Left lobe of liver (tissue), 2 donors: ENCODE measurements at regions not wholly inside any gene's neighbourhood (a gene's known extent, or its start where the extent isn't known, plus 50 kb on each side); places are given as distances from the start of the nearest gene placed in this dataset.

Experiments used
- ATAC-seq: fragments of 200-7000 bp; cut with Tn5 transposase; one replicate; pipeline ENCODE4 v1.9.1; 2020; ENCODE audit warnings: mild to moderate bottlenecking, moderate library complexity
- DNase-seq: peaks from one replicate; pipeline ENCODE4 v3.0.0-alpha.2; 2020; ENCODE audit warnings: low spot score
- donor health status: DM: no; HTN: no; CAD: no; lungs with moderate emphysema.
- donor health status: DM: no; HTN: yes; CAD: no.

DNA sequence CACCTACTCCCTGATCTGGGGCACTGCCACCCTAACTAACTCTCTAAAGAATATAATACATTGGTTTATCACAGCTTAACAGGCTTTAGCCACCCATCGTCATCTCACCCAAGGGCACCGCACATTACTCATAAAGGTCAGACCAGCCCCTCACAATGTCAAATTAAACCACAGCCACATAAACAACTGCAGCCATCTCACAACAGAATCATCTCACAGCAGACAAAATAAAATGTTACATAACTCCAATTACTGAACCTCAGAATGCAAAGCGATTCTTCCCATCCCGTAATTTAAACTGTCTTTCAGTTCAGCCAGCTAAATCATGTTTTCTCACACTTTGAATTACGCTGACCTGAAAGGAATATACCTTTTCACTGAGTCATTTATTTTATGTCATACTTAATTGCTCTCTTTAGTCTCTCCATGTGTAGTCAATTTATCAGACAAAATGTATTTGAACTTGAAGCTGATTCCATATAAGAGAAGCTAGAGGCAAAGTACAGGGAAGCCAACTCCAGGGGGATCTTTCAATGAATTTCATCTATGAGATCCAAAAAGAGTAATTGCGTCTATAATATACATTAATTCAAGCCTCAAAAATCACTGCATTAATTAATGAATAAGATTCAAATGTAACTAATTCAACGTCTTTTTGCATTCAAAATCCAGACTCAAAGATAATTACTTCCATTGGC lies 96.9 kb upstream of the NEBL start:
- ATAC-seq: no peak

DNA sequence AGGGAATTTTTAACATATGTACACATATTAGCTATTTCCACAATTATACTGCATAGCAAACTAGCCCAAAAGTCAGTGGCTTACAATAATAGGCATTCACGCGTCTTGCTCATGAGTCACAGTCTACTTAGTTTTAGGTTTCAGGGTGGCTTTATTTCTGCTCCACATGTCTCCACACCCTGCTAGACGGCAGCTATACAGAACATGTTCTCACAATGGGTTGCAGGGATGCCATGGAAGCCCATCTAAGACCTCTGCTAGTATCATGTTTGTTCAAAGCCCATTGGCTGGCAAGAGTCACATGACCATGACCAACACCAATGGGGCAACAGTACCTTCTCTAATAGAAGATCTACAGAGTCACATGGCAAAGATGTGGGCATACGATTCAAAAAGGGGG lies 96.3 kb upstream of the NEBL start:
- ATAC-seq (no peak), DNase-seq (no peak)

More for the DNA sequence above, 96.9 kb upstream of the NEBL start:
- DNase-seq: no peak

DNA sequence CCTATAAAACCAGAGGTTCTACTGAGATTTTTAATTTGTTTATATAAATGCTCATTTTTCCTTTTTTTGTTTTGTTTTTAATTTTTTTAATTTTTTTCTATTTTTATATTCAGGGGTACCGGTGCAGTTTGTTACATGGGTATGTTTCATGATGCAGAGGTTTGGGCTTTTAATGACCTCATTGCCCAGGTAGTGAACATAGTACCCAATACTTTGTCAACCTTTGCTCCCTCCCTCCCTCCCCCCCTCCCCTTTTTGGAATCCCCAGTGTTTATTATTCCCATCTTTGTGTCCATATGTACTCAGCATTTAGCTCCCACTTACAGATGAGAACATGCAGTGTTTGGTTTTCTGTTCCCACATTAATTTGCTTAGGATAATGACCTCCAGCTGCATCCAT lies 94.4 kb upstream of the NEBL start:
- no peak for ATAC-seq
- no peak for DNase-seq

DNA sequence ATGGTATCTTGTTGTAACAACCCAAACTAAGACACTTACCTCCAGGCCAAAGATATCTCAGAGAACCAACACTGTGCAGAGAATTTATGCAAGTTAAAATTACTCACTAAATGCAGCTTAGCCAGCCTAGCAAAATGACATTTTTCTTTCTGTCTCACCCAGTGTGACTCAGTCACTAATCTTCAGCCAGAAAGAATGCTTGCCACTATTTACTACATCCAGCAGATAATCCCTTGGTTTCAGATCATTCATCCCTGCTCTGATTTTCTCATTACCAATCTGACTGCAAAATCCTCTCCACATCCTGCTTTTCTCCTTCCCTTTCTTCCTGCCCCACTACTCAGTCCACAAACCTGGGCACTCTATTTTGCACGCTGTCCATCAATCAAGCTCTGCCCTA lies 93.5 kb upstream of the NEBL start:
- no peak for ATAC-seq

DNA sequence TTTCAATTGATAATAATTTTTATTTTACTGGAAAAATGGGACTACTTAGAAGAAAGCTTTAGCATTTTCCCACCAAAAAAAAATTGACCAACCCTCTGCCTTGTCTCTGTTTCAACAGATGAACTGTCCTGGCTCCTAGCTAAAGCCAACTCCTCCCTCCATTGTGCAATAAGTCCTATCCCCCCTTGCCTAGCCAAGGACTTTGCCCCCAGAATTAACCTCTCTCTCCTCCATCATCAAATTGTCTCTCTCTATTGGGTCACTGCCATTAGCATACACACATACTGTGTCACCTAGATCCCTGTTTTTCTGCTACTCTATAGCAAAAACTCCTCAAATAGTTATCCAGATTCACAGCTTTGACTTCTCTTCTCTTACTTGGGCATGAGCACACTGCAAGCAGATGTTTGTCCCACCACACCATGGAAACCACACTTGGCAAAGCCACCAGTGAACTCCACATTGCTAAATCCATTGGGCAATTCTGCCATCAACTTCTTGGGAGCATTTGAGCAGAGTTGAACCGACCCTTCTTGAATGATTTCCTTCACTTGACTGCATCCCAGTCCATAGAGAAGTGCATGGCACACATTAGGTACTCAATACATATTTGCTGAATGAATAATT lies 91.4 kb upstream of the NEBL start:
- peak; percentile 74 for DNase-seq
- ATAC-seq: peak; percentile 86

More for the DNA sequence above, 93.5 kb upstream of the NEBL start:
- no peak for DNase-seq

DNA sequence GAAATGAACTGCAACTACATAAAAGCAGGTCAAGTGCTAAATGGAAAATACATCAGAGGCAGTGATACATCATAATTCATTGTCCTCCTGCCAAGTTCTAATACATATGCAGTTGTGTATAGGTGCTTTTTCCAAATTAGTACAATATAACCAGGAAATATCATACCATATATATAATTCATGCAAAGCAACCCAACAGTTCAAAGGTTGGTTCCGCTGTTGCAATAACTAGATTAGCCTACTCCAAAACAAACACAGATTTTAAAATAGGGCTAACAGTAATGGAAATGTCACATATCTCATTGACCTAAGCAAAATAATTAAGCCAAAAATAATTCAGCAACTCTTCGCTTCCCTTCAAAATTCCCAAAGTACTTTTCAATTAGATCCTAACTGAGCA lies 88.9 kb upstream of the NEBL start:
- no peak for DNase-seq
- peak; percentile 71 for ATAC-seq

DNA sequence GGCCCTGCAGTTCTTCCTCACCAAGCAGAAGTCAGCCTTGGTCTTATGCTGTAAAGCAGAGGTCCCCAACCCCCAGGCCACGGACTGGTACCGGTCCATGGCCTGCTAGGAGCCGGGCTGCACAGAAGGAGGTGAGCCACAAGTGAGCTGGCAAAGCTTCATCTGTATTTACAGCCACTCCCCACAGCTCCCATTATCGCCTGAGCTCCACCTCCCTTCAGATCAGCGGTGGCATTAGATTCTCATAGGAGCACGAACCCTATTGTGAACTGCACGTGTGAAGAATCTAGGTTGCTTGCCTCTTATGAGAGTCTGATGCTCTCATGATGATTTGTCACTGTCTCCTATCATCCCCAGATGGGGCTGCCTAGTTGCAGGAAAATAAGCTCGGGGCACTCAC lies 87.6 kb upstream of the NEBL start:
- no peak for DNase-seq
- no peak for ATAC-seq

DNA sequence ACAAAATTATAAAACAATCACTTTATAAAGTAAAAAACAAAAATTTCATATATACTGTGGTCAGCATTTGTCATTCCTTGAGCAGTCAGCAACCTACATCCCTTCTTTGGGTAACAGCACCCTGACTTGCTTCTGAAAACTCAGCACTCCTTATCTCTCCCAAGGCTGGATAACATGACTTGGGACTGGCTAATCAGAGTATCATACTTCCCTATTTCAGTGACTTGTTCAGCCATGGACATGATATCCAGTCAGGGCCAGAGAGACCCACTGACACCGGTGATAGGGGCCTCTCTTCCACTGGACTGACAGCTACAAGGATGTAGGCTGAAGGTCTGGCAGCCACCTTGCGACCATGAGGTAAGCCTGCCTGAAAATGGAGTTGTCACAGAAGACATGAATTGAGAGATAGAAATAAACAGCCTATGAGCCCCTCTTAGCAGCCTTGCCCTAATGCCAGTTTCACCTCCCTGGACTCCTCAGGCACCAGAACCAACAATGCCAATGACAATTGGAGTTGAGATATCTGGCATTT lies 84.4 kb upstream of the NEBL start:
- ATAC-seq: no peak
- no peak for DNase-seq

DNA sequence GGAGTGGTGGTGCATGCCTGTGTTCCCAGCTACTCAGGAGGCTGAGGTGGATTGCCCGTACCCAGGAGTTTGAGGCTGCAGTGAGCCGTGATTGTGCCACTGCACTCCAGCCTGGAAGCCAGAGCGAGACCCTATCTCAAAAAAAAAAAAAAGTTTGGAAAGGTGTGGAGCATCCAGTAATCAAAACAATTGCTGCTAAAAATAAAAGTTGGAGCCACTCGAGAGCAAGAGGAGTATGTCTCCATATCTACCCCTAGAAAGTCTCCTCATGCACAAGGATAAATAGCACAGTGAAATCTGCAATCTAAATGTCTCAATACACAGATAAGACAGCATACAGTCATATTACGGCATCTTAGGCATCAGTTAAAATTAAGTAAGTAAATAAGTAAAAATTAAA lies 81.5 kb upstream of the NEBL start:
- DNase-seq: no peak
- ATAC-seq: no peak

DNA sequence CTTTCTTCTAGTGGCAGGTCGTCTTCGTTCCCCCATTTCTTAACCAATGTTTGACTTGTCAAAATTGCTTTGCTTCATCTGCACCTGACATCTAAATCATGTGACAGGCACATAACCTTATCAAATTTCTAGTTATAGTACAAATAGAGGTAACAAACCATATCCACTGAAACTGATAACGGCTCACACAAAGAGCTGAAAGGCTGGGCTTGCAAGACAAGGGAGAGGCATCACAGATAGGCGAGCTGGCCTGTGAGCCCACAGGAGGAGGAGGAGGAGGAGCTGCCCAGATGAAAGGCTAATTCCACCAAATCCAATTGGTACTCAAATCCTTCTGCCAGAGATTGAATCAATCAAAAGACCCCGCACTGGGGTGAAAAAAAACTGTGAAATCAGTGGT lies 80.2 kb upstream of the NEBL start:
- no peak for DNase-seq
- no peak for ATAC-seq

DNA sequence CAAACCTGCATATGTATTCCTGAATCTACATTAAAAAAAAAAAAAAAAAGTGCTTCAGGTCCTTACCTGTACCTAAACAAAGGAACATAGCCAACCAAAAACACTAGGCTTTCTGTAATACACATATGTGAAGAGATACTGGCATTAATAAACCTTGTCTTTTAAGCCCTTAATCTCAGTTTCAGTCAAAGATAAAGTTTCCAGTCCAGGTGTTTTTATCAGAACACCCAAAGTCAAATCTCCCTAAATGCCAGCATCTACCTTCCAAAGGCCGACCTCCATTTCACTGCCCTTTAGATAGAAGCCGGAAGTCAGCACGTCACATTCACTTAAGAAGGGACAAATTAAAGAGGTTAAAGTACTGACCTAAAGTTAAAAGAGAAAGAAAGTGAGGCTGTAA lies 79.8 kb upstream of the NEBL start:
- DNase-seq (no peak), ATAC-seq (no peak)

DNA sequence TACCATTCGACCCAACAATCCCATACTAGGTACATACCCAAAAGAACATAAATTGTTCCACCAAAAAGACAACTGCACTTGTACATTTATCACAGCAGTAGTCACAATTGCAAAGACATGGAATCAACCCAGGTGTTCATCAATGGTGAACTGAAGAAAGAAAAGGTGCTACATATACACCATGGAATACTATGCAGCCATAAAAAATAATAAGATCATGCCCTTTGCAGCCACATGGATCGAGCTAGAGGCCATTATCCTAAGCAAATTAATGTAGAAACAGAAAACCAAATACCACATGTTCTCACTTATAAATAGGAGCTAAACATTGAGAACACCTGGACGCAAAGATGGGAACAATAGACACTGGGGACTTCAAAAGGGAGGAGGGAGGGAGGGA lies 79.3 kb upstream of the NEBL start:
- ATAC-seq (no peak), DNase-seq (no peak)

DNA sequence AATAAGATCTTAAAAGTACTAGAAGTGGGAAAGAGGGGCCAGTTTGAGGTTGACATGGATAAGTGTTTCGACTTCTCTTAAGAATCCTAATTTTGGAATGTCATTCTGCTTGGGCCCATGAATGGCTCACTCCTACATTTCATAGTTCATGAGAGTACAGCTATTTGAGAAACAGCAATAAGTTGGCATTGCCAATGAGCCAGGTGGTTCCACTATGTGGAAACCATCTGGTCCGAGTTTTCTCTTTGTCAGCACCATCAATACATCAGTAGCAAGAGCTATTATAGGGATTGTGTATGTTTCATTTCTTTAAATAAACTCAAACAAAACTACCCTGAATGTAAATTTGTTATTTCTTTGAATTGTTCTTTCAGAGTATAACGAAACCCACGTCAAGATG lies 78.1 kb upstream of the NEBL start:
- DNase-seq (no peak), ATAC-seq (no peak)

DNA sequence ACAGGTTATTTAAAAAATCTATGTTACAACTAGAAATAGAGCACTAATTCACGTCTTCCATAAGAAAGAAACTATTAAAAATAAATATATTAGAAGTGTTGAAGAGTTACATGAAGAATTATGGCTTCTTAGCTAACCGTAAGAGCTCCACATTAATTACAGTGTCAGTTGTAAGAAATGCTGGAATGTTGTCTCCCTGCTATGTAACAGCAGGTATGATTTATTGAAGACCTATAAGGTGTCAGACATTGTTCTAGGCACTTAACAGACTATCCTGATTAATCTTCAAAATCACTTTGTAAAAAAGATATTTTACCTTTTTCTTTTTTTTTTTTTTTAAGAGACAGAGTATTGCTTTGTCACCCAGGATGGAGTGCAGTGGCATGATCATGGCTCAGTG lies 75.8 kb upstream of the NEBL start:
- DNase-seq (no peak), ATAC-seq (no peak)

DNA sequence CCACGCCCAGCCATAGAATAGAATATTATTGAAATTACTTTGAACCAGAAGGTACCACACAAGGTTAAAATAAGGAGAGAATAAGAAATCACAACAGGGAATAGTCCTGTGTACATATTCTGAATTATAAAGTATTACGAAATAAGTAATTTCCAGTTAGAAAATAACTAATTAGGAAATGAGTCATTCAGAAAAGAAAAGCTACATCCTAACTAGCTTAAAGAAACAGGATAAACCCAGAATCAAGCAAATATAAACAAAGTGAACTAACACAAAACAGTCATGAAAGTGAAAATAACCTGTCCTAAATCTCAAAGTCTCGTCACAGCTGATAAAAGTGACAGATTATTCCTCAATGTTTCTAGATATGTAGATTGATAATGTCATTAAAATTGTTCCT lies 74.8 kb upstream of the NEBL start:
- ATAC-seq (peak; percentile 39), DNase-seq (no peak)

DNA sequence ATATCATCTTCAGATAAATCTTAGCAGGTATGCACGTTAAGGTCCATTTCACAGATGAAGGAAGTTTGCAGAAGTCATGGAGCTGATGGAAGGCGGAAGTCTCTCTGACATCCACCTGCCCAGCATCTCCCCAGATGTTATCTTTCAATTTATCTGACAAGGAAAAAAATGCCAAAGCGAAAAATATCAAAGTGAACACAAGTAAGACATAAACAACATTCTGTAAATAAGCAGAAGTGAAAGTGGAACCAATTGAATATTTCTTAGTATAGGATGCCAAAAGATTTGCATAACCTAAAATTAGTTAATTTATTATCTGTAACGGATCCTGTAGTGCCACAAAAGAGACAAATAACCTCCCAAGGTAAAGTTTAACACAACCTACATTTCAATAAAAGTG lies 73.6 kb upstream of the NEBL start:
- no peak for ATAC-seq
- DNase-seq: no peak

DNA sequence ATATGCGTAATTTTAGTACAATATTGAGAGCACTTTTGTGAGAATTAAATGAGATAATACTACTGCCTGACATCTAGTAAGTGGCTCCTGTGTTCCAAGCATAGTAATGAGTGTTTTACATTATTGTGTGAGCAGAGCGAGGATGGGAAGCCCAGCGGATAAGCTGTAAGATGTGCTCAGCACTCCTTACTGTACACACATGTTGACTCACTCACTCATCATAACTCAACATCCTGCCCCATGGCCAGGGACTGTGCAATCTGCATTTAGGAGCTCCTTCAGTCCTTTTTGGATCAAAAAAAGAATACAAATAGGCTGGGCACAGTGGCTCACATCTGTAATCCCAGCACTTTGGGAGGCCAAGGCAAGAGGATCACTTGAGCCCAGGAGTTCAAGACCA lies 72.9 kb upstream of the NEBL start:
- no peak for DNase-seq
- no peak for ATAC-seq

DNA sequence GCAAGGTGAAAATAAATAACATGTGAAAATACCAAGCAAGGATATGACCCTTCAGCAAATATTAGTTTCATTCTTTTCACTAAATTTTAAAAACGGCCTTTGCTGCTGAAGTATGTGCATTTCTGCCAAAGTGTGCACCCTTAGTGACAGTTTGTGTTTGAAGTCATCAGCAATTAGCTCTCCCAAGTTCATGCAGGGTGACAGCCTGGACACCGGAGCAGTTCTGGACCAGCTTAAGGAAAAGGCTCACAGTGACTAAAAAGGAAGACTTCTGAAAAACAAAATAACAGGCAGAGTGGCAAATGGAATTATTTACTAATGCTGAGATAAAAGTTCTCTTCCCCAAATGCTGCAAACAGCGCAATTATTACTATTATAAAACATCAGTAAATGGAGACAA lies 69.3 kb upstream of the NEBL start:
- DNase-seq: no peak
- ATAC-seq: no peak

DNA sequence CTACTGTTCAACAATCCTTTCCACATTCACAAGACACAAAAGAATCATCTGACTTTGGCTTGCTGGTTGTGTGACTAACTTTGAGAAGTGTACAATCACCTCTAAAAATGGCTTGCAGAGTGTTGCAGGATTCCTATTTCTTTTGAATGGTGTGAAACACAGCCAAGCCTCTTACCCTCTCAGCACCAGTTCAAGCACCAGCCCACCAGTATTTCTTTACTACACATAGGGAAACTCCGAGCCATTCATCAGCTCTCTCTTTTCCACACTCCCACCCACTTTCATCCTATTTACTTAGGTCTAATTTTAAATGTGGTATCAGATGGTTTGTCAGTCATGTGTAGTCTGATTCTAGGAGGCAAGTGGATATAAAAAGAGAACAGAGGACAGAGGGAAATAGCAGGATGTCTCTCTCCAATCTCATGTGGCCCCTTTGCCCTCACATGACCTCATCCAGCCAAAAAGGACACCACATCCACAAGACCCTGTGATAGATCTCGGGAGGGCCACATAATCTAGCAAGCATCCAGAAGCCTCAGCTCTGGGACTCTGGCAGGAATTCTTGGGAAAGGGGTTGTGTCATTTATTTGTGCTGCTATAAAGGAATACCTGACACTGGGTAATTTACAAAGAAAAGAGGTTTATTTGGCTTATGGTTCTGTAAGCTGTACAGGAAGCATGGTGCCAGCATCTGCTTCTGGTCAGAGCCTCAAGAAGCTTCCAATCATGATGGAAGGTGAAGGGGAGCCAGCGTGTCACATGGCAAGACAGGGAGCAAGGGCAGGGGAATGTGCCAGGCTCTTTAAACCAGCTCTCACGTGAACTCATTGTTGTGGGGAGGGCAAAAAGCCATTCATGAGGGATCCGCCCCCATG lies 66.8 kb upstream of the NEBL start:
- ATAC-seq: no peak
- DNase-seq: no peak

DNA sequence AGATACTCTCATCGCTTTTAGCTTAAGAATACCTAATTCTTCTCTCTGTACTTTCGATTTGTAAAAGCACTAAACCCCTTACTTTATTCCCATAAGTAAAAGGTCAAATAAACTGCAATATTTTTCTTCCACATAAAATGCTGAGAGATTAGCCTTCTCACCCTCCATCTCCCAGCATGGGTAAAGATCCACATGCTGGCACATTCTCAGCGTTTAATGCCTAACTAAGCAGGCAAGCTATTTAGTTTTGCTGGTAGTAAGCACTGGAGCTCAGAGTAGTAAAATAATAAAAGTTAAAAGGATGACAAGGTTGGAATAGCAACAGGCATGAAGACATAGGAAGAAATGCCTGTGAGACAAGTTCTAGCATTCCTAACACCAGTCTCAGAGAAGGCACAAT lies 65.9 kb upstream of the NEBL start:
- ATAC-seq: no peak
- no peak for DNase-seq

DNA sequence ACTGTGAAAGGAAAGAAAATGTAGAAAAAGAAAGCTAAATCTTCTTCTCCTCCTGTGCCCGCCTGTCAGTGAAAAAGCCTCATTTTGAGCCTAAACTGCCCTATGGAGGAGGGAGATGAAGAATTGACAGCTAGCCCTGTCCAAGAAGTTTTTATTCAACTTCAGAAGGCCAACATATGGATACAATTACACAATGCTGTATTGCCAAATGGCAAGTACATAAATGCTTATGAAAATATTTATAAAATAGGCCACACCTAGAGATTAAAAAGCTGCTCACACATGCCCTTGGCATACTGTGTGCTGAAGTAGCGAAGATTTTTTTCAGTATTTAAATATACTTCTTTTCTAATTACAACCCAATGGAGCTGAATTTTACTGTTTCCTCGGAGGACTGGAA lies 65.1 kb upstream of the NEBL start:
- no peak for ATAC-seq

DNA sequence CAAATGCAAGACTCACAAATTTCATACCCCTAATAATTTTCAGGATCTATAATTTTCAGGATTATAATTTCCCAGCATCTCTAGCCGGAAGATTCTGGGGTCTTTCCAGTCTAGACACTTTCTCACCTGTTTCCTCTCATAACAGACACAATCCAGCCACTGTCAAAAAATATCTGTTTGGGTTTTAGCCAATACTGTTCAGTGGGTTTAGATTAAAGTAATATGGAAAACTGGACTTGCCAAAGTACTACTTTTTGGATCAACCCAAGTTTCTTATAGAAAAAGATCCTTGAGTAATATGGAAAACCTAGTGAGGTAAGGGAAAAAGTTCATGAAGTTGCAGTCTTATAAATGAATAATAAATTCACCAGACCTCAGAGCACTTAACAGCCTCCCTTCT lies 62.1 kb upstream of the NEBL start:
- ATAC-seq: no peak
- no peak for DNase-seq

More for the DNA sequence above, 65.1 kb upstream of the NEBL start:
- no peak for DNase-seq
